ENCODE measurements at regions not wholly inside any gene's neighbourhood (a gene's known extent, or its start where the extent isn't known, plus 50 kb on each side); places are given as distances from the start of the nearest gene placed in this dataset.

DNA sequence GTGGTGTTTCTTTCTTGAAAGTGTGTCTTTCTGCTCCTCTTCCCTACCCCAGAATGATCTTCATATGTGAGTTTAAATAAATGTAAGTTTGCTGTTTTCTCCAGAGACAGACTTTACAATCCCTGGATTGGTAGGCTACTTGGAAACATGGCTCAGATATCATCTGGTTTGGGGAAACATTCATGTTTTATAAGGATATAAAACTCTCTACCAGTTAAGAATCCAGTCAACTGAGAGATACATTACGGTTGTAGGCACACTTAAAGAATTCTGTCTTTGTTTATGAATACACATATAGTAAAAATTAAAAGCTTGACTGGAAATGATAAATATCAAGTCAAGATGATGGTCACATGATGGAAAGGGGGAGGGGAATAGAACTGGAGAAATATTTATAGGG lies 739.3 kb downstream of the SLC4A3 start:
- no peak overlapping the region for H3K4me3 Mint-ChIP-seq (ENCODE audit: unreplicated experiment)
- H3K36me3 Mint-ChIP-seq (ENCODE audit: unreplicated experiment) = no peaks in the 10 kb centered on the region
- H3K27ac Mint-ChIP-seq (ENCODE audit: unreplicated experiment) = no peak overlapping the region
- TF ChIP-seq, protein P1, sequence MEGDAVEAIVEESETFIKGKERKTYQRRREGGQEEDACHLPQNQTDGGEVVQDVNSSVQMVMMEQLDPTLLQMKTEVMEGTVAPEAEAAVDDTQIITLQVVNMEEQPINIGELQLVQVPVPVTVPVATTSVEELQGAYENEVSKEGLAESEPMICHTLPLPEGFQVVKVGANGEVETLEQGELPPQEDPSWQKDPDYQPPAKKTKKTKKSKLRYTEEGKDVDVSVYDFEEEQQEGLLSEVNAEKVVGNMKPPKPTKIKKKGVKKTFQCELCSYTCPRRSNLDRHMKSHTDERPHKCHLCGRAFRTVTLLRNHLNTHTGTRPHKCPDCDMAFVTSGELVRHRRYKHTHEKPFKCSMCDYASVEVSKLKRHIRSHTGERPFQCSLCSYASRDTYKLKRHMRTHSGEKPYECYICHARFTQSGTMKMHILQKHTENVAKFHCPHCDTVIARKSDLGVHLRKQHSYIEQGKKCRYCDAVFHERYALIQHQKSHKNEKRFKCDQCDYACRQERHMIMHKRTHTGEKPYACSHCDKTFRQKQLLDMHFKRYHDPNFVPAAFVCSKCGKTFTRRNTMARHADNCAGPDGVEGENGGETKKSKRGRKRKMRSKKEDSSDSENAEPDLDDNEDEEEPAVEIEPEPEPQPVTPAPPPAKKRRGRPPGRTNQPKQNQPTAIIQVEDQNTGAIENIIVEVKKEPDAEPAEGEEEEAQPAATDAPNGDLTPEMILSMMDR (IDR thresholded peaks at IDR 0.05; ENCODE audit: partially characterized antibody, unreplicated experiment) = no peak
- no peak for DNase-seq
- H3K27me3 Mint-ChIP-seq (ENCODE audit: unreplicated experiment) = no peaks in the 10 kb centered on the region
- no peaks in the 10 kb centered on the region for H3K9me3 Mint-ChIP-seq (ENCODE audit: unreplicated experiment)
- H3K4me1 Mint-ChIP-seq (ENCODE audit: low read depth, unreplicated experiment) = no peaks in the 10 kb centered on the region

- Mint-ChIP-seq H3K9me3 (ENCODE audit: unreplicated experiment) (no peaks in the 10 kb centered on the region), H3K27ac (ENCODE audit: unreplicated experiment) (no peak overlapping the region), H3K4me1 (ENCODE audit: low read depth, unreplicated experiment) (no peaks in the 10 kb centered on the region), H3K27me3 (ENCODE audit: unreplicated experiment) (no peaks in the 10 kb centered on the region), H3K4me3 (ENCODE audit: unreplicated experiment) (no peak overlapping the region), H3K36me3 (ENCODE audit: unreplicated experiment) (no peaks in the 10 kb centered on the region)
- DNase-seq = no peak
- TF ChIP-seq, protein P1 (IDR thresholded peaks at IDR 0.05; ENCODE audit: partially characterized antibody, unreplicated experiment) = no peak
These were observed 743.3 kb downstream of the SLC4A3 start for GRCh38 chr2:220370764-220371163.

- Mint-ChIP-seq H3K4me1 (ENCODE audit: low read depth, unreplicated experiment) (no peaks in the 10 kb centered on the region), H3K36me3 (ENCODE audit: unreplicated experiment) (no peaks in the 10 kb centered on the region), H3K4me3 (ENCODE audit: unreplicated experiment) (no peak overlapping the region), H3K27ac (ENCODE audit: unreplicated experiment) (no peak overlapping the region), H3K27me3 (ENCODE audit: unreplicated experiment) (no peaks in the 10 kb centered on the region), H3K9me3 (ENCODE audit: unreplicated experiment) (no peaks in the 10 kb centered on the region)
- DNase-seq = no peak
- TF ChIP-seq, protein P1 (IDR thresholded peaks at IDR 0.05; ENCODE audit: partially characterized antibody, unreplicated experiment) = no peak
These were observed 743.8 kb downstream of the SLC4A3 start for GRCh38 chr2:220371211-220371610.

DNA sequence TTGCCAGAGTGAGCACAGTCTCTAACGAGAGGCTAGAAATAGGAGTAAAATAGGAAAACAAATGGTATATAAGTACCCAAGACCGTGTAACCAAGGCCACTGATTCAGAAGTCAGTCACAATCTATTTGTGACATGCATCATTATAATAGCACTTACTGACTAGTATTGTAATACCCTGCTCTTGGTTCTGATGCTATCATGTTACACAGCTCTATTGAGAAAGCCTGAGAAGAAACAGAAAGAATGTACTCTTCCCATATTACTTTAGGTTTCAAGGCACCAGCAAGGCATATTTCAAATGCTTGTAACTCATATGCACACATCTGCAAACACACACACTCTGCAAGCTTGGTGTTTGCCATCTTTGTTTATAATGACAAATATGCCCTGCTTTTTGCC lies 746.4 kb downstream of the SLC4A3 start:
- Mint-ChIP-seq H3K4me3 (ENCODE audit: unreplicated experiment) (no peak overlapping the region), H3K27ac (ENCODE audit: unreplicated experiment) (no peak overlapping the region), H3K9me3 (ENCODE audit: unreplicated experiment) (peaks cover 1% of the 10 kb centered on the region), H3K27me3 (ENCODE audit: unreplicated experiment) (no peaks in the 10 kb centered on the region), H3K36me3 (ENCODE audit: unreplicated experiment) (no peaks in the 10 kb centered on the region), H3K4me1 (ENCODE audit: low read depth, unreplicated experiment) (no peaks in the 10 kb centered on the region)
- TF ChIP-seq, protein P1 (IDR thresholded peaks at IDR 0.05; ENCODE audit: partially characterized antibody, unreplicated experiment) = no peak
- no peak for DNase-seq

GRCh38 chr2:220374282-220374681 lies 746.9 kb downstream of the SLC4A3 start:
- H3K4me1 Mint-ChIP-seq (ENCODE audit: low read depth, unreplicated experiment) = no peaks in the 10 kb centered on the region
- no peak overlapping the region for H3K4me3 Mint-ChIP-seq (ENCODE audit: unreplicated experiment)
- H3K36me3 Mint-ChIP-seq (ENCODE audit: unreplicated experiment) = no peaks in the 10 kb centered on the region
- TF ChIP-seq, protein P1 (IDR thresholded peaks at IDR 0.05; ENCODE audit: partially characterized antibody, unreplicated experiment) = no peak
- no peak for DNase-seq
- H3K9me3 Mint-ChIP-seq (ENCODE audit: unreplicated experiment) = peaks cover 1% of the 10 kb centered on the region
- no peaks in the 10 kb centered on the region for H3K27me3 Mint-ChIP-seq (ENCODE audit: unreplicated experiment)
- H3K27ac Mint-ChIP-seq (ENCODE audit: unreplicated experiment) = no peak overlapping the region
